Naive thymus-derived CD4-positive, alpha-beta T cell (primary cell): ENCODE measurements at regions not wholly inside any gene's neighbourhood (a gene's known extent, or its start where the extent isn't known, plus 50 kb on each side); places are given as distances from the start of the nearest gene placed in this dataset.

Experiments used
- ATAC-seq: fragments of 150-1000 bp; cut with Tn5 transposase; 2 replicates; pipeline ENCODE4 v1.10.0; 2021; ENCODE audit warnings: mild to moderate bottlenecking, moderate library complexity
- CTCF ChIA-PET: fragments of 350-600 bp; sonication (Branson Sonifier 250); formaldehyde crosslinking; loops from one replicate; lab custom pipeline; 2021; ENCODE audit warnings: antibody characterized with exemption; lab: Charles Lee
- POLR2A ChIA-PET: fragments of 350-600 bp; sonication (Branson Sonifier 250); formaldehyde crosslinking; loops from one replicate; lab custom pipeline; 2021; ENCODE audit warnings: antibody characterized with exemption, inconsistent platforms; lab: Charles Lee
- DNase-seq, 9 donors: peaks; one replicate each; pipeline versions ENCODE4 v3.0.0 to v3.0.0-alpha.2; 2020 to 2022; ENCODE audit warnings: mixed read lengths in 1 of 9
- H3K27ac ChIP-seq: one replicate; pipeline ENCODE4 v1.7.0; 2013; ENCODE audit warnings: mild to moderate bottlenecking, low read depth, low read length, moderate library complexity
- H3K27me3 ChIP-seq, 2 donors: one replicate each; pipeline ENCODE4 v1.7.0; 2013; ENCODE audit warnings: low read length in 2 of 2, mild to moderate bottlenecking in 2 of 2, moderate library complexity in 2 of 2; ENCODE audit not compliant: control insufficient read depth in 2 of 2, insufficient read depth in 2 of 2
- H3K36me3 ChIP-seq, 3 experiments: 1 replicate in 2 of 3; 2 replicates in 1 of 3; pipeline ENCODE4 v1.7.0; 2013; ENCODE audit warnings: low read length in 3 of 3, mild to moderate bottlenecking in 3 of 3, moderate library complexity in 1 of 3; ENCODE audit not compliant: insufficient read depth in 3 of 3, control insufficient read depth in 2 of 3
- H3K4me1 ChIP-seq, 2 donors: one replicate each; pipeline ENCODE4 v1.7.0; 2013; ENCODE audit warnings: low read length in 2 of 2, mild to moderate bottlenecking in 2 of 2, moderate library complexity in 1 of 2; ENCODE audit not compliant: control insufficient read depth in 2 of 2, insufficient read depth in 2 of 2
- H3K4me3 ChIP-seq: 2 replicates; pipeline ENCODE4 v1.7.0; 2013; ENCODE audit warnings: mild to moderate bottlenecking, low read length
- H3K9me3 ChIP-seq, 3 experiments: 1 replicate in 2 of 3; 2 replicates in 1 of 3; pipeline ENCODE4 v1.7.0; 2013; ENCODE audit warnings: low read length in 3 of 3; ENCODE audit not compliant: control insufficient read depth in 2 of 3
- H3K27ac Mint-ChIP-seq, 9 donors: one replicate each; pipeline ENCODE4 v1.8.0; 2020 to 2022; ENCODE audit warnings: mixed read lengths in 9 of 9, mild to moderate bottlenecking in 8 of 9, moderate library complexity in 5 of 9, inconsistent platforms in 2 of 9
- H3K27me3 Mint-ChIP-seq, 5 donors: one replicate each; pipeline ENCODE4 v1.8.0; 2021 to 2022; ENCODE audit warnings: mixed read lengths in 5 of 5, mild to moderate bottlenecking in 1 of 5
- H3K36me3 Mint-ChIP-seq, 5 donors: one replicate each; pipeline ENCODE4 v1.8.0; 2020 to 2022; ENCODE audit warnings: mixed read lengths in 5 of 5, mild to moderate bottlenecking in 3 of 5, inconsistent platforms in 1 of 5
- H3K4me1 Mint-ChIP-seq, 7 donors: one replicate each; pipeline ENCODE4 v1.8.0; 2020 to 2022; ENCODE audit warnings: mixed read lengths in 7 of 7, mild to moderate bottlenecking in 3 of 7, inconsistent platforms in 1 of 7
- H3K4me3 Mint-ChIP-seq, 10 donors: one replicate each; pipeline ENCODE4 v1.8.0; 2020 to 2022; ENCODE audit warnings: mild to moderate bottlenecking in 10 of 10, mixed read lengths in 10 of 10, moderate library complexity in 6 of 10, inconsistent platforms in 2 of 10
- H3K9me3 Mint-ChIP-seq, 11 donors: one replicate each; pipeline ENCODE4 v1.8.0; 2020 to 2022; ENCODE audit warnings: mixed read lengths in 11 of 11, mild to moderate bottlenecking in 4 of 11, inconsistent platforms in 1 of 11, moderate library complexity in 1 of 11
- intact Hi-C, 2 donors: fragments of 100-400 bp; cut with micrococcal nuclease; formaldehyde crosslinking; loops; one replicate each; pipeline ENCODE4 v1.15.1; 2023

DNA sequence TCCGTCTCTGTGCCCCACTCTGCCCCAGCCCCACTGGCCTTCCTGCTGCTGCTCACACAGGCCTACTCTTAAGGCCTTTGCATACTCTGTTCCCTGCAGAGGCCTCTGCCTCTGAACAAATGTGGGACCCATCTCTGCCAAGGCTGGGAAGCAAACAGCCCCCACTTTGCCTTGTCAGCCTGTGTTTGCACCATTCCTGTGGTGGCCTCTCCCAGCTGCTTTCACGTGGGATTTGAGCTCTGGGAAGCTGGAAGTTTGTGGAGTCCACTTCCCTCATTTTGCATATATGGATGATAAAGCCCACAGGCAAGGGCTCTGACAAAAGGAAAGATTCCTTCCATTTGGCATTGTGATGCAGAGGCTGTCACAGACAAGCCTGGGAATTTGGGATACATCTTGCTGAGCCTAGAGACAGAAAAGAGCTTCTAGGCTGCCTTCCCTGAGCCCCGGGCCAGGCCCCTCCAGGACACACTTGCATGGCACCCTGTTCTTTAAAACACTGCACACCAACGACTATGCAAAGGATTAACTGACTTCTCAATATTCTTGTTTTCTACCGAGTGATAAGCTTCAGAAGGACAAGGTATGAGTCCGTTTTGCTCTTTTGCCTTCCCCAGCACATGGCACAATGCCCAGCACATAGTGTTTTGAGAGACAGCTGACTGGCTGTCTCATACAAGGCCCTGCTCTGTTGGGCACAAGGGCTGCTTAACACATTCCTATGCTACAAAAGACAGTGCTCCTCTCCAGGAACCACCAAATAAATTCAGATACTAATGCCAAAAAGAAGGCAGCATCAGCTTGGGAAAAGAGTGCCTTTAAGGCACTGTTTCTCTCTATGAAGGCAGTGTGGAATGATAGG lies 120.7 kb upstream of the TOPAZ1 start:
- H3K36me3 Mint-ChIP-seq, result no peaks in the 10 kb centered on the region
- no peaks in the 10 kb centered on the region for H3K4me1 ChIP-seq
- H3K27me3 ChIP-seq, result no peaks in the 10 kb centered on the region
- no peaks in the 10 kb centered on the region for H3K4me1 Mint-ChIP-seq
- H3K9me3 ChIP-seq, result no peaks in the 10 kb centered on the region
- intact Hi-C loops, result no loop called here
- H3K9me3 Mint-ChIP-seq, result no peaks in the 10 kb centered on the region
- H3K27me3 Mint-ChIP-seq, result peaks cover 5 to 31% (median 14%) of the 10 kb centered on the region in 5 donors
- no peak overlapping the region for H3K4me3 ChIP-seq
- no peak overlapping the region for H3K4me3 Mint-ChIP-seq
- H3K27ac Mint-ChIP-seq, result no peak overlapping the region
- no peaks in the 10 kb centered on the region for H3K36me3 ChIP-seq
- no peak overlapping the region for H3K27ac ChIP-seq
- ATAC-seq, result no peak
- no peak for DNase-seq
- CTCF ChIA-PET, result interaction anchor here (1.2 kb wide), 1 partner anchor 7 kb away, joined by 3 read pairs; no protein-coding TSS in a partner anchor
- POLR2A ChIA-PET, result no interaction called here

DNA sequence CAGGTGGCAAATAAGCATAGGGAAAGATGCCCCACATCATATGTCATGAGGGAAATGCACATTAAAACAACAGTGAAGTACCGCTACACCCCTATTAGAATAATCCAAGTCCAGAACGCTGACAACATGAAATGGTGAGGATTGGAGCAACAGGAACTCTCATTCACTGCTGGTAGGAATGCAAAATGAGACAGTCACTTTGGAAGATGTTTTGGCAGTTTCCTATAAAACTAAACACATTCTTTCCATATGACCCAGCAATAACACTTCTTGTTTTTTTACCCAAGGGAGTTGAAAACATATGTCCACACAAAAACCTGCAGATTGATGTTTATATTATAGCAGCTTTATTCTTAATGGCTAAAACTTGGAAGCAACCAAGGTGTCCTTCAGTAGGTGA lies 116.4 kb upstream of the TOPAZ1 start:
- no peaks in the 10 kb centered on the region for H3K9me3 Mint-ChIP-seq
- ATAC-seq, result no peak
- no peak overlapping the region for H3K27ac Mint-ChIP-seq
- intact Hi-C loops, result no loop called here
- H3K36me3 Mint-ChIP-seq, result no peaks in the 10 kb centered on the region
- no peaks in the 10 kb centered on the region for H3K27me3 ChIP-seq
- H3K4me1 Mint-ChIP-seq, result peaks cover 0 to 10% (median 7%) of the 10 kb centered on the region in 7 donors
- no peaks in the 10 kb centered on the region for H3K36me3 ChIP-seq
- H3K4me3 Mint-ChIP-seq, result no peak overlapping the region
- no peaks in the 10 kb centered on the region for H3K9me3 ChIP-seq
- H3K4me1 ChIP-seq, result no peaks in the 10 kb centered on the region
- POLR2A ChIA-PET, result no interaction called here
- no peak overlapping the region for H3K27ac ChIP-seq
- H3K27me3 Mint-ChIP-seq, result peaks cover 0 to 12% (median 4%) of the 10 kb centered on the region in 5 donors
- H3K4me3 ChIP-seq, result no peak overlapping the region
- no peak for DNase-seq
- CTCF ChIA-PET, result no interaction called here

DNA sequence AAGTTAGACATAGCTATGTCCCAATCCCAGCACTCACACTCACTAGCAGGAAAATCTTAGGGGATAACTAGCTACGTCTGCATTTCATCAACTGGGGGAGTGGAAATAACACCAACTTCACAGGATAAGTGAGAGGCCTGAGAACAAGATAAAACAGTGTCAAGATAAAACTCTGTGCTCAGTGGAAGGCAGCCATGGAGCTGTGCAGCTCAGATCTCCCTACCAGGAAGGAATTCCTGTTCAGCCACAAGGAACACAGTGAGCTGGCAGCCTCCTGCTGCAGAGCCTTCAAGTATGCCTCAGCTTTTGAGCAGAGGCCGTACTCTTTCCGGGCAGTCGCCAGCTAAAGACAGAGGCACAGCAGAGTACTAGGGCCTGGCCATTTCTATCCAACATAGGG lies 115.8 kb upstream of the TOPAZ1 start:
- peaks cover 0 to 12% (median 4%) of the 10 kb centered on the region in 5 donors for H3K27me3 Mint-ChIP-seq
- no peaks in the 10 kb centered on the region for H3K4me1 ChIP-seq
- no peak for DNase-seq
- H3K27me3 ChIP-seq, result no peaks in the 10 kb centered on the region
- H3K4me3 ChIP-seq, result no peak overlapping the region
- H3K9me3 ChIP-seq, result no peaks in the 10 kb centered on the region
- no peaks in the 10 kb centered on the region for H3K36me3 Mint-ChIP-seq
- no peak overlapping the region for H3K27ac ChIP-seq
- intact Hi-C loops, result no loop called here
- ChIA-PET CTCF (no interaction called here), POLR2A (no interaction called here)
- ATAC-seq, result no peak
- no peak overlapping the region for H3K4me3 Mint-ChIP-seq
- H3K4me1 Mint-ChIP-seq, result peaks cover 0 to 14% (median 7%) of the 10 kb centered on the region in 7 donors
- no peaks in the 10 kb centered on the region for H3K36me3 ChIP-seq
- no peak overlapping the region for H3K27ac Mint-ChIP-seq
- H3K9me3 Mint-ChIP-seq, result no peaks in the 10 kb centered on the region

DNA sequence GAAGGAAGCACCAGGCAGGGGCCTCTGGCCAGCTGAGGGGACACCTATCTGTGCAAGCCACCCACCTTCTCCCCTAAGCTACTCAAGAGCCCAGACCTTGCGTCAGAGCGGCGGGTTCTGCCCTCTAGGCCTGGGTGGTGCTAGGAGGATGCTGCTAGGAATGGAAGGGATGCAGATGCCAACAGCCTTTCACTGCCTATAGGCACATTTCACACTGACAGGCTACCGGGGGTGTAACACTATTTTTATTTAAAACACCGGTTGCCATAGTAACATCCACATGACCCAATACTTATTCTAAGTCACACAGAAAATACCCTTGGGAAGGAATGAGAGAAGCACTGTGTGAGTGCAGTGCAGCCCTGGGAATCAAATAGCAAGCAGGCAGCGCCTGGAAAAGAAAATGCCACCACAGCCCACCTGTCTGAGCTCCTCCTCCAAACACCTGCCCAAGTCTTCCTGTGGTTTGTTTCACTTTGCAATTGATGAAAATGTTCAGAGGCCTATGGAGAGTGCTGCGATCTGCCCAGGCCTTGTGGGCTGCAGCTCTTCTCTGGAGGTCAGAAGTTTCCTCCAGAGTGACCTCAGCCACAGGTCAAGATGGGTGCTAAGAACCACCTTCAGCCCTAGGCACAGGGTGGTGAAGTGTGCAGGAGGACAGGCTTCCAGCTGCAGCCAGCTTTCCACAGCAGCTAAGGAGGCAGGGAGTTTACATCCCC lies 113.5 kb upstream of the TOPAZ1 start:
- ChIA-PET CTCF (no interaction called here), POLR2A (no interaction called here)
- no peak for ATAC-seq
- Histone ChIP-seq H3K27me3 (no peaks in the 10 kb centered on the region), H3K9me3 (no peaks in the 10 kb centered on the region), H3K4me1 (no peaks in the 10 kb centered on the region), H3K36me3 (no peaks in the 10 kb centered on the region), H3K27ac (no peak overlapping the region), H3K4me3 (no peak overlapping the region)
- no peak for DNase-seq
- Mint-ChIP-seq H3K27me3 (peaks cover 0 to 14% (median 4%) of the 10 kb centered on the region in 5 donors), H3K27ac (no peak overlapping the region), H3K4me1 (peaks cover 0 to 14% (median 7%) of the 10 kb centered on the region in 7 donors), H3K9me3 (no peaks in the 10 kb centered on the region), H3K36me3 (no peaks in the 10 kb centered on the region), H3K4me3 (no peak overlapping the region)
- intact Hi-C loops, result no loop called here

DNA sequence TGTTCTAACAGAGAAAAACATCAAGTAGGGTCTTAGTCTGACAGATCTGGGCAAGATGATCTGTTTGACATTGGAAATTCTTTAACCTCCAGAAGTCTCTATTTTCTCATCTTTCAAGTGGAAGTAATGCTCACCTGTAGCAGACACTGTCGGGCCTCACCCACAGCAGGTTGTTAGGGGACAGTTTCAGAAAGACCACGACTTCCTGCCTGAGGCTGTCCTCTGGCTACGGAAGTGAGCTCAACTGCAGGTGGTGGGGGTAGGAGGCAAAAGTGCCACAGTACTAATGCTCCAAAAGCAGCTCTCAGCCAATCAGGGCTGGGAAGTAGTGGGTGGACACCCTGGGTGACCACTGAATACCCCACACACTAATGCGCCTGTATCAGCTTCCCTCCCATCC lies 111.4 kb upstream of the TOPAZ1 start:
- POLR2A ChIA-PET, result no interaction called here
- CTCF ChIA-PET, result no interaction called here

DNA sequence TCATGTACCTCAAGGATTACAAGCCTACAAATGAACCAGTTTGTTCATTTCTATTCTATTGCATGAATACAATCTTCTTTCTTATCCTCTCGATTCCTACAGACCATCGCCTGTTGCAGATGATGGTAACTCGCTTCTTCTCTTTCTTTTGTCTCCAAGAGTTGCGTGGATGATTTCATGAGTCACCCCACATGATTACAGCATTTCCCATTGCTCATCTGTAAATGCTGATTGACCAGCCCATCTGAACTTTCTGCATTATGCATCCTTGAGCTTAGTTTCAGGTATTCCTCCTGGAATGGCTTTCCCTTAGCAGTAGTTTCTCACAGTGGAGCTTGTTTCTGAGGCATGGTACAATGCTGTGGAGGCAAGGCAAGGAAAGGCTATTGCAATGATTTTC lies 109.6 kb upstream of the TOPAZ1 start:
- H3K9me3 Mint-ChIP-seq, result peaks cover 0 to 1% (median 0%) of the 10 kb centered on the region in 11 donors
- H3K4me3 Mint-ChIP-seq, result no peak overlapping the region
- no peaks in the 10 kb centered on the region for H3K4me1 ChIP-seq

More for the DNA sequence above, 111.4 kb upstream of the TOPAZ1 start:
- peaks cover 0 to 14% (median 7%) of the 10 kb centered on the region in 7 donors for H3K4me1 Mint-ChIP-seq
- no peak for DNase-seq
- peaks cover 0 to 15% (median 5%) of the 10 kb centered on the region in 5 donors for H3K27me3 Mint-ChIP-seq
- no peaks in the 10 kb centered on the region for H3K36me3 Mint-ChIP-seq
- Histone ChIP-seq H3K4me3 (no peak overlapping the region), H3K36me3 (no peaks in the 10 kb centered on the region), H3K27ac (no peak overlapping the region), H3K4me1 (no peaks in the 10 kb centered on the region), H3K27me3 (no peaks in the 10 kb centered on the region), H3K9me3 (no peaks in the 10 kb centered on the region)
- H3K9me3 Mint-ChIP-seq, result peaks cover 0 to 1% (median 0%) of the 10 kb centered on the region in 11 donors
- intact Hi-C loops, result no loop called here
- H3K27ac Mint-ChIP-seq, result no peak overlapping the region
- no peak overlapping the region for H3K4me3 Mint-ChIP-seq
- no peak for ATAC-seq

More for the DNA sequence above, 109.6 kb upstream of the TOPAZ1 start:
- no peaks in the 10 kb centered on the region for H3K36me3 Mint-ChIP-seq
- no peak overlapping the region for H3K4me3 ChIP-seq
- POLR2A ChIA-PET, result no interaction called here
- CTCF ChIA-PET, result no interaction called here
- no peak overlapping the region for H3K27ac ChIP-seq
- H3K9me3 ChIP-seq, result no peaks in the 10 kb centered on the region
- intact Hi-C loops, result no loop called here
- peaks cover 0 to 14% (median 7%) of the 10 kb centered on the region in 7 donors for H3K4me1 Mint-ChIP-seq
- no peak overlapping the region for H3K27ac Mint-ChIP-seq
- DNase-seq, result no peak
- H3K27me3 ChIP-seq, result no peaks in the 10 kb centered on the region
- H3K27me3 Mint-ChIP-seq, result peaks cover 0 to 15% (median 6%) of the 10 kb centered on the region in 5 donors
- no peaks in the 10 kb centered on the region for H3K36me3 ChIP-seq
- ATAC-seq, result no peak
